Lung (tissue), 11 donors: ENCODE measurements at regions not wholly inside any gene's neighbourhood (a gene's known extent, or its start where the extent isn't known, plus 50 kb on each side); places are given as distances from the start of the nearest gene placed in this dataset.

Experiments used
- ATAC-seq: fragments of 200-7000 bp; cut with Tn5 transposase; one replicate; pipeline ENCODE4 v1.9.1; 2020; ENCODE audit warnings: moderate number of reproducible peaks; ENCODE audit not compliant: insufficient read depth, low FRiP score
- DNase-seq, 3 donors: peaks; one replicate each; pipeline ENCODE4 v3.0.0-alpha.2; 2013 to 2017
- H3K27ac ChIP-seq, 2 donors: one replicate each; pipeline ENCODE4 v1.5.1; 2013; ENCODE audit warnings: mild to moderate bottlenecking in 2 of 2, moderate library complexity in 2 of 2, control low read depth in 1 of 2, inconsistent platforms in 1 of 2, low read depth in 1 of 2, low read length in 1 of 2
- H3K27me3 ChIP-seq, 3 donors: one replicate each; pipeline ENCODE4 v1.5.1; 2013; ENCODE audit warnings: low read length in 2 of 3; ENCODE audit not compliant: control insufficient read depth in 3 of 3, insufficient read depth in 3 of 3
- H3K36me3 ChIP-seq, 4 donors: one replicate each; pipeline ENCODE4 v1.5.1; 2013; ENCODE audit warnings: low read length in 4 of 4, mild to moderate bottlenecking in 1 of 4, moderate library complexity in 1 of 4; ENCODE audit not compliant: control insufficient read depth in 4 of 4, insufficient read depth in 4 of 4
- H3K4me1 ChIP-seq, 5 donors: one replicate each; pipeline ENCODE4 v1.5.1; 2013; ENCODE audit warnings: low read length in 5 of 5, mild to moderate bottlenecking in 2 of 5, moderate library complexity in 1 of 5; ENCODE audit not compliant: control insufficient read depth in 5 of 5, insufficient read depth in 5 of 5
- H3K4me3 ChIP-seq: one replicate; pipeline ENCODE4 v1.5.1; 2013; ENCODE audit warnings: mild to moderate bottlenecking, control low read depth, moderate library complexity
- H3K9ac ChIP-seq, 2 donors: one replicate each; pipeline ENCODE4 v1.5.1; 2013; ENCODE audit warnings: low read length in 2 of 2, control low read depth in 1 of 2; ENCODE audit not compliant: insufficient read depth in 1 of 2
- H3K9me3 ChIP-seq, 4 donors: one replicate each; pipeline ENCODE4 v1.5.1; 2013; ENCODE audit warnings: low read length in 3 of 4, mild to moderate bottlenecking in 1 of 4, moderate library complexity in 1 of 4; ENCODE audit not compliant: control insufficient read depth in 4 of 4, insufficient read depth in 3 of 4
- CTCF ChIP-seq: IDR thresholded peaks from 2 replicates; pipeline ENCODE4 v1.5.1; 2012; ENCODE audit warnings: mild to moderate bottlenecking; ENCODE audit errors: control extremely low read depth, extremely low read depth
- WGBS, 2 donors: extraction: QIAGEN DNeasy Blood & Tissue Kit; methylation state at CpG; one replicate each; pipeline ENCODE4 v1.1.7; 2013; 5-methylcytosine and 5-hydroxymethylcytosine counted together
- donor health status: control.
- donor health status: control.
- donor health status: Bipolar disorder and iron deficiency.
- donor health status: healthy.
- donor health status: DM: yes; HTN: yes; CAD: no.

- H3K27me3 ChIP-seq = peaks cover 0 to 15% (median 0%) of the 10 kb centered on the region in 3 donors
- WGBS, 2 donors = 46 to 55% methylated on average over 13 of the region's 13 CpGs
- no peak for ATAC-seq
Measured at GRCh38 chr9:134967547-134967930, 49.8 kb upstream of the FCN1 start.

GRCh38 chr9:134968011-134968822 is 50.5 kb upstream of the FCN1 start:
- Histone ChIP-seq H3K4me3 (no peak overlapping the region), H3K9me3 (peaks cover 0 to 6% (median 0%) of the 10 kb centered on the region in 4 donors), H3K36me3 (no peaks in the 10 kb centered on the region), H3K9ac (no peak overlapping the region), H3K27ac (no peak overlapping the region), H3K4me1 (peaks cover 0 to 14% (median 0%) of the 10 kb centered on the region in 5 donors), H3K27me3 (peaks cover 0 to 20% (median 0%) of the 10 kb centered on the region in 3 donors)
- ATAC-seq = no peak
- no peak for TF ChIP-seq CTCF
- 60 to 72% methylated on average over 18 of the region's 18 CpGs for WGBS, 2 donors
- DNase-seq = peak; percentile 66 to 81 (median 73)

More at GRCh38 chr9:134967547-134967930, 49.8 kb upstream of the FCN1 start:
- no peaks in the 10 kb centered on the region for H3K36me3 ChIP-seq
- H3K4me1 ChIP-seq = peaks cover 0 to 14% (median 0%) of the 10 kb centered on the region in 5 donors
- no peak overlapping the region for H3K27ac ChIP-seq
- H3K9ac ChIP-seq = no peak overlapping the region
- TF ChIP-seq CTCF = no peak
- H3K4me3 ChIP-seq = no peak overlapping the region
- peak in 2 of 3 donors; percentile 11 to 22 for DNase-seq
- peaks cover 0 to 6% (median 0%) of the 10 kb centered on the region in 4 donors for H3K9me3 ChIP-seq

GRCh38 chr9:134968823-134969090 is 51.0 kb upstream of the FCN1 start:
- Histone ChIP-seq H3K9me3 (peaks cover 0 to 6% (median 0%) of the 10 kb centered on the region in 4 donors), H3K4me3 (no peak overlapping the region), H3K36me3 (no peaks in the 10 kb centered on the region), H3K9ac (no peak overlapping the region), H3K27ac (no peak overlapping the region), H3K27me3 (peaks cover 0 to 22% (median 0%) of the 10 kb centered on the region in 3 donors), H3K4me1 (peaks cover 0 to 14% (median 0%) of the 10 kb centered on the region in 5 donors)
- no peak for TF ChIP-seq CTCF
- no peak for DNase-seq
- WGBS, 2 donors = 77 to 81% methylated on average over 3 of the region's 3 CpGs
- ATAC-seq = no peak
